H1 (cell line): ENCODE measurements at regions not wholly inside any gene's neighbourhood (a gene's known extent, or its start where the extent isn't known, plus 50 kb on each side); places are given as distances from the start of the nearest gene placed in this dataset.

Source experiments
- BCL11A ChIP-seq, 2 experiments: IDR thresholded peaks; one replicate each; pipeline ENCODE4 v1.6.1; 2011; ENCODE audit warnings: low read depth in 2 of 2, low read length in 2 of 2, mild to moderate bottlenecking in 2 of 2
- CEBPB ChIP-seq: IDR thresholded peaks from 2 replicates; pipeline ENCODE4 v1.6.1; 2012; ENCODE audit warnings: low read depth, low read length
- CHD7 ChIP-seq: fragments of 300-600 bp; sonication (generic); IDR thresholded peaks from 2 replicates; pipeline ENCODE4 v1.7.1; 2012; ENCODE audit warnings: low read length, moderate library complexity, mild to moderate bottlenecking, inconsistent platforms; ENCODE audit not compliant: insufficient replicate concordance
- CTCF ChIP-seq, 3 experiments: IDR thresholded peaks; 1 replicate in 2 of 3; 2 replicates in 1 of 3; pipeline versions ENCODE4 v1.5.1 to v1.6.1; 2011; ENCODE audit warnings: low read length in 3 of 3, mild to moderate bottlenecking in 3 of 3, inconsistent platforms in 2 of 3, low read depth in 1 of 3, moderate library complexity in 1 of 3; ENCODE audit not compliant: insufficient read depth in 1 of 3; ENCODE audit errors: control extremely low read depth in 1 of 3
- EP300 ChIP-seq, 2 experiments: IDR thresholded peaks; 1 replicate in 1 of 2; 2 replicates in 1 of 2; pipeline ENCODE4 v1.6.1; 2011 to 2012; ENCODE audit warnings: low read depth in 2 of 2, low read length in 2 of 2, mild to moderate bottlenecking in 2 of 2, borderline replicate concordance in 1 of 2, inconsistent platforms in 1 of 2, moderate library complexity in 1 of 2
- EZH2 ChIP-seq: fragments of 200-600 bp; sonication (generic); IDR thresholded peaks from 2 replicates; pipeline ENCODE4 v1.7.1; 2012; ENCODE audit warnings: low read depth, mild to moderate bottlenecking, moderate library complexity, low read length, inconsistent platforms; ENCODE audit not compliant: severe bottlenecking
- POLR2AphosphoS5 ChIP-seq: IDR thresholded peaks from 2 replicates; pipeline ENCODE4 v1.6.1; 2011; ENCODE audit warnings: low read depth, low read length
- RAD21 ChIP-seq, 2 experiments: IDR thresholded peaks in 1 of 2; conservative IDR thresholded peaks in 1 of 2; 2 replicates each; pipeline ENCODE4 v1.6.1; 2011; ENCODE audit warnings: low read depth in 2 of 2, low read length in 2 of 2, improper control_type of control experiment in 1 of 2, inconsistent platforms in 1 of 2, mild to moderate bottlenecking in 1 of 2, moderate library complexity in 1 of 2
- RFX5 ChIP-seq: IDR thresholded peaks from 2 replicates; pipeline ENCODE4 v1.6.1; 2011; ENCODE audit warnings: low read depth, low read length, improper control_type of control experiment, borderline replicate concordance
- SIN3A ChIP-seq, 2 experiments: IDR thresholded peaks in 1 of 2; conservative IDR thresholded peaks in 1 of 2; 2 replicates each; pipeline ENCODE4 v1.6.1; 2011 to 2012; ENCODE audit warnings: low read length in 2 of 2, improper control_type of control experiment in 1 of 2, low read depth in 1 of 2, mild to moderate bottlenecking in 1 of 2
- ZNF274 ChIP-seq: IDR thresholded peaks from 2 replicates; pipeline ENCODE4 v1.7.0; 2012; ENCODE audit warnings: low read length, borderline replicate concordance; ENCODE audit errors: extremely low read depth

- TF ChIP-seq EP300 (IDR thresholded peaks at IDR 0.05; ENCODE audit: borderline replicate concordance in 1 of 2, low read depth in 2 of 2, low read length in 2 of 2) (no peak), CTCF (IDR thresholded peaks at IDR 0.05; ENCODE audit: control extremely low read depth in 1 of 3, insufficient read depth in 1 of 3, low read depth in 1 of 3, low read length in 3 of 3) (no peak), POLR2AphosphoS5 (no peak), ZNF274 (no peak), CEBPB (no peak), BCL11A (IDR thresholded peaks at IDR 0.05; ENCODE audit: low read depth in 2 of 2, low read length in 2 of 2) (no peak), RAD21 (IDR thresholded peaks at IDR 0.05 in 1 of 2, conservative IDR thresholded peaks at IDR 0.05 in 1 of 2; ENCODE audit: low read depth in 2 of 2, low read length in 2 of 2) (no peak), EZH2 (no peak), RFX5 (no peak), CHD7 (no peak), SIN3A (conservative IDR thresholded peaks at IDR 0.05 in 1 of 2, IDR thresholded peaks at IDR 0.05 in 1 of 2; ENCODE audit: low read depth in 1 of 2, low read length in 2 of 2) (no peak)
Observed at GRCh38 chr5:40235471-40236400, 444.0 kb upstream of the PTGER4 start.
